ENCODE measurements at regions not wholly inside any gene's neighbourhood (a gene's known extent, or its start where the extent isn't known, plus 50 kb on each side); places are given as distances from the start of the nearest gene placed in this dataset.
"Not testable (repeated sequence)": the region's sequence is repeated elsewhere in the genome, so short reads cannot be mapped to it uniquely, and the experiment has no call there.

DNA sequence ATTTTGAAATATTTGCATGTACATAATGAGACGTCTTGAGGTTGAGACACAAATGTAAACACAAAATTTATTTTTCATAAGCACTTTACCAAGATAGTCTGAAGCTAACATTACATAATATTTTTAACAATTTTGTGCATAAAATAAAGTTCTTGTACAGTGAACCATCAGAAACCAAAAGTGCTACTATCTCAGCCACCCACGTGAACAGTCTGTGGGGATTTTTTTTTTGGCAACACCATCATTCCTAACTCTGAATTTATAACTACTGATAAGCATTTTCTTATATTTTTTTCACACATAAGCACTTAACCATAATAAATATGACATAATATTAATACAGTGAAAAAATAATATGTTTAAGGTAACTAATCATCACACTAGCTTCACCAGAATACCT lies 62.9 kb upstream of the RUBCNL start:
- in situ Hi-C loops (cut with MboI; ENCODE audit: low sequenced_read_pairs); H3K4me1 ChIP-seq; H3K4me3 ChIP-seq; DNase-seq (ENCODE audit: low spot score in 2 of 2); H3K36me3 ChIP-seq (replicated peaks); H3K9me3 ChIP-seq; H3K27me3 ChIP-seq (ENCODE audit: low read depth): not testable (repeated sequence)

GRCh38 chr13:46448148-46448547 lies 61.1 kb upstream of the RUBCNL start:
- H3K9me3 ChIP-seq; in situ Hi-C loops (cut with MboI; ENCODE audit: low sequenced_read_pairs): not testable (repeated sequence)

DNA sequence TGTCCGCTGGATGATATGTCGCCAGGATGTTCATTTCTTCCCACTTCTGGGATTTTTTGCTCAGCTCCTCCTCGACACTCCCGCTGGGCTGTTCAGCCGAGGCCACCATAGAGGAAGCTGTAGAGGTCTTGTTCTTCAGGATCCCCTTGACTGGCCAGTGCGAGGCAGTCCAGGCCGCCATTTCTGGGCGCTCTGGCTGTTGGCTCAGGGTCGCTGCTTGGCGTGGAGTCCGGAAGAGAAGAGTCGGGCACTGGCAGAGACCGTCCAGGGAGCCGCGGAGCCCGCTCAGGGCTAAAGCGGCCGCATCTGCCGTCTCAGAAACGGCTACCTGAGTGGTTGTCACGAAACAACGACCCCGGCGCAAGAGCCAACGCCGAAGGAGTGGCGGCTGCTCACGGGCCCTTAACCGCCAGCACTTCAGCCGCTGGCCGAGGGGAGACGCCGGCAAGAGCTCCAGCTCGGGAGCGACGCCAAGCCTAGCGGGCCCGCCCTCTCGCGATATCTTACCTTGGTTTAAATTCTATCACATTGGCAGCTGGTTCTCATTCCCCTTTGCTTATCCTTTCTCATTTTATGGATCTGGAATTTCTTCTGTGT lies 50.9 kb upstream of the RUBCNL start:
- not testable (repeated sequence) for DNase-seq (ENCODE audit: low spot score in 2 of 2); H3K9me3 ChIP-seq; H3K36me3 ChIP-seq (replicated peaks)

More at GRCh38 chr13:46448148-46448547, 61.1 kb upstream of the RUBCNL start:
- H3K27me3 ChIP-seq (ENCODE audit: low read depth); H3K4me1 ChIP-seq; H3K36me3 ChIP-seq (replicated peaks); DNase-seq (ENCODE audit: low spot score in 2 of 2); H3K4me3 ChIP-seq: not testable (repeated sequence)

More for the DNA sequence above, 50.9 kb upstream of the RUBCNL start:
- H3K4me1 ChIP-seq; H3K4me3 ChIP-seq; in situ Hi-C loops (cut with MboI; ENCODE audit: low sequenced_read_pairs); H3K27me3 ChIP-seq (ENCODE audit: low read depth): not testable (repeated sequence)
